HepG2 (cell line): ENCODE measurements at regions not wholly inside any gene's neighbourhood (a gene's known extent, or its start where the extent isn't known, plus 50 kb on each side); places are given as distances from the start of the nearest gene placed in this dataset.
"Not testable (repeated sequence)": the region's sequence is repeated elsewhere in the genome, so short reads cannot be mapped to it uniquely, and the experiment has no call there.

Source experiments
- ATAC-seq: fragments of 200-7000 bp; cut with Tn5 transposase; 3 replicates; pipeline ENCODE4 v1.9.1; 2020; ENCODE audit warnings: mild to moderate bottlenecking, moderate library complexity
- BruUV-seq: library from RNA; stranded (reverse); fragments of 400-500 nt; replicated peaks from 2 replicates; lab custom pipeline; 2021; lab: Mats Ljungman, UMichigan
- CTCF ChIA-PET: fragments of 300-600 bp; formaldehyde crosslinking; extraction: SDS; loops from one replicate; lab custom pipeline; 2021; ENCODE audit warnings: low total read pairs, inconsistent platforms, low intra/inter-chr PET ratio; lab: Yijun Ruan, JAX
- POLR2A ChIA-PET: fragments of 350-600 bp; sonication (Branson Sonifier 250); formaldehyde crosslinking; loops from one replicate; lab custom pipeline; 2020; ENCODE audit warnings: antibody characterized with exemption, inconsistent platforms; lab: Yijun Ruan, JAX
- DNase-seq: peaks from one replicate; pipeline ENCODE4 v3.0.0-alpha.2; 2015; ENCODE audit warnings: low spot score
- FAIRE-seq: peaks from 3 replicates; lab custom pipeline; 2011; peaks lifted over from hg19 to GRCh38; lab: Jason Lieb, UNC
- H2AFZ ChIP-seq: one replicate; pipeline ENCODE4 v1.6.1; 2011; ENCODE audit warnings: low read length, inconsistent platforms
- H3K27ac ChIP-seq: fragments of 300-600 bp; 3 replicates; pipeline ENCODE4 v1.8.0; 2011; ENCODE audit warnings: mixed run types, mild to moderate bottlenecking, mixed read lengths, low read length, inconsistent platforms; ENCODE audit not compliant: insufficient read depth; ENCODE audit errors: extremely low read length
- H3K27me3 ChIP-seq, 2 experiments: fragments of 200-600 bp in 1 of 2; 2 replicates in 1 of 2; 3 replicates in 1 of 2; pipeline versions ENCODE4 v1.6.0 to v1.8.0; 2011; ENCODE audit warnings: low read length in 2 of 2, mild to moderate bottlenecking in 2 of 2, moderate library complexity in 2 of 2, inconsistent platforms in 1 of 2; ENCODE audit not compliant: insufficient read depth in 2 of 2, control insufficient read depth in 1 of 2
- H3K36me3 ChIP-seq, 2 experiments: fragments of 200-600 bp in 1 of 2; replicated peaks in 1 of 2; 2 replicates in 1 of 2; 3 replicates in 1 of 2; pipeline versions ENCODE4 v1.5.1 to v1.8.0; 2011; ENCODE audit warnings: low read length in 2 of 2, inconsistent platforms in 1 of 2; ENCODE audit not compliant: insufficient read depth in 2 of 2, control insufficient read depth in 1 of 2
- H3K4me1 ChIP-seq: 2 replicates; pipeline ENCODE4 v1.5.1; 2012; ENCODE audit warnings: low read length, inconsistent platforms; ENCODE audit not compliant: insufficient read depth
- H3K4me2 ChIP-seq: 2 replicates; pipeline ENCODE4 v1.6.0; 2011; ENCODE audit warnings: low read depth, low read length, inconsistent platforms
- H3K4me3 ChIP-seq, 3 experiments: fragments of 200-600 bp in 1 of 3; sonication (generic), shearing (Covaris generic) in 1 of 3; replicated peaks in 1 of 3; 2 replicates each; pipeline ENCODE4 v1.5.1; 2011 to 2016; ENCODE audit warnings: low read length in 3 of 3, inconsistent platforms in 2 of 3, low read depth in 2 of 3, mild to moderate bottlenecking in 2 of 3, control low read depth in 1 of 3, mixed read lengths in 1 of 3; ENCODE audit not compliant: insufficient read depth in 1 of 3
- H3K79me2 ChIP-seq: one replicate; pipeline ENCODE4 v1.6.1; 2011; ENCODE audit warnings: low read length, inconsistent platforms; ENCODE audit not compliant: insufficient read depth
- H3K9ac ChIP-seq: 2 replicates; pipeline ENCODE4 v1.6.0; 2011; ENCODE audit warnings: mild to moderate bottlenecking, low read depth, low read length, inconsistent platforms; ENCODE audit not compliant: insufficient read depth
- H3K9me3 ChIP-seq: 2 replicates; pipeline ENCODE4 v1.5.1; 2012; ENCODE audit warnings: mild to moderate bottlenecking, low read length
- H4K20me1 ChIP-seq: 2 replicates; pipeline ENCODE4 v1.6.0; 2011; ENCODE audit warnings: inconsistent platforms, mild to moderate bottlenecking, low read length, moderate library complexity; ENCODE audit not compliant: insufficient read depth
- ATM ChIP-seq: fragments of 450-650 bp; IDR thresholded peaks from 2 replicates; pipeline ENCODE4 v1.7.1; 2017; ENCODE audit warnings: mild to moderate bottlenecking, borderline replicate concordance
- MAFF ChIP-seq: IDR thresholded peaks from 2 replicates; pipeline ENCODE4 v1.6.1; 2011; ENCODE audit warnings: low read depth, low read length, improper control_type of control experiment
- POLR2AphosphoS2 ChIP-seq: IDR thresholded peaks from 2 replicates; pipeline ENCODE4 v1.6.1; 2011; ENCODE audit warnings: low read depth, low read length, improper control_type of control experiment
- UBTF ChIP-seq: sonication (generic); formaldehyde crosslinking; IDR thresholded peaks from 2 replicates; pipeline ENCODE4 v1.4.0; 2020; ENCODE audit warnings: mild to moderate bottlenecking, missing genetic modification reagents
- ZNF230 ChIP-seq: sonication (generic); formaldehyde crosslinking; IDR thresholded peaks from 2 replicates; pipeline ENCODE4 v1.4.0; 2020; ENCODE audit warnings: mild to moderate bottlenecking, missing genetic modification reagents
- ZNF235 ChIP-seq: sonication (generic); formaldehyde crosslinking; IDR thresholded peaks from 2 replicates; pipeline ENCODE4 v1.8.1; 2023; ENCODE audit warnings: mild to moderate bottlenecking, missing genetic modification reagents, borderline replicate concordance
- ZNF660 ChIP-seq: sonication (generic); formaldehyde crosslinking; IDR thresholded peaks from 2 replicates; pipeline ENCODE4 v1.5.1; 2020; ENCODE audit warnings: mild to moderate bottlenecking, low read depth, missing genetic modification reagents, borderline replicate concordance
- ZNF713 ChIP-seq: sonication (generic); formaldehyde crosslinking; IDR thresholded peaks from 2 replicates; pipeline ENCODE4 v1.4.0; 2020; ENCODE audit warnings: mild to moderate bottlenecking, missing genetic modification reagents
- ZNF777 ChIP-seq: sonication (generic); formaldehyde crosslinking; IDR thresholded peaks from 2 replicates; pipeline ENCODE4 v1.4.0; 2020; ENCODE audit warnings: missing genetic modification reagents
- WGBS: methylation state at CpG from one replicate; pipeline ENCODE4 v1.1.6; 2017; ENCODE audit warnings: low lambda C conversion rate; 5-methylcytosine and 5-hydroxymethylcytosine counted together
- in situ Hi-C: cut with HindIII; loops from 2 replicates; pipeline ENCODE4 v1.10.0; 2017; ENCODE audit warnings: low pct_unique_long_range_greater_than_20kb; ENCODE audit not compliant: extremely low pct_ligation_motif_present
- intact Hi-C: fragments of 100-400 bp; cut with micrococcal nuclease; formaldehyde crosslinking; loops from one replicate; pipeline ENCODE4 v1.10.0; 2022; ENCODE audit not compliant: unreplicated experiment

DNA sequence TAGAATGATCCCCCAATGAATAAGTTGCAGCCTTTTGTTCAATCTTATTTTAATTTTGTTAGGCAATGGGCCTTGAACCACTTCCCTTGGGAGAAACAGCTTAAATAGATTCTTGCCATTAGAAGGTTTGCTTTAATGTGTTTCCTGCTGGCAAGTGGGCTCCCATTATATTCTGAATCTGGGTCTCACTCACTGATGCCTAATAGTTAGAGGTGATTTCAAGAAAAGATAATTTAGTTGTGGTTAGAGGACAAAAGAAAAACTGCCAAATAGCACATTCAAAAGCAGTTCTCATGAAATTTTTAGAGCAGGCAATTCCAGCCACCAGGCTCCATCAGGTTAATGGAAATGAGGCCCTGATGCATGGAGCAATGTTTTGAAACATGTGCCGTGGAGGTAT is 362.6 kb upstream of the CHORDC1 start:
- intact Hi-C loops (no loop called here), in situ Hi-C loops (no loop called here)
- no TSS peak for BruUV-seq
- Histone ChIP-seq H3K36me3 (no peaks in the 10 kb centered on the region), H3K27me3 (no peaks in the 10 kb centered on the region), H4K20me1 (no peaks in the 10 kb centered on the region), H3K27ac (no peak overlapping the region), H3K4me1 (no peaks in the 10 kb centered on the region), H3K4me3 (no peak overlapping the region), H3K4me2 (no peak overlapping the region), H2AFZ (no peak overlapping the region), H3K9ac (no peak overlapping the region), H3K79me2 (no peaks in the 10 kb centered on the region), H3K9me3 (no peaks in the 10 kb centered on the region)
- DNase-seq (no peak), FAIRE-seq (no peak), ATAC-seq (no peak)
- TF ChIP-seq ZNF230 (CRISPR knock-in tag) (no peak), POLR2AphosphoS2 (no peak), ZNF713 (no peak), ZNF777 (CRISPR knock-in tag) (no peak), ZNF235 (CRISPR knock-in tag) (no peak), MAFF (no peak), UBTF (CRISPR knock-in tag) (no peak), ATM (no peak), ZNF660 (no peak)
- CTCF ChIA-PET = no interaction called here
- 33% methylated on average over 1 of the region's 1 CpG for WGBS
- POLR2A ChIA-PET = no interaction called here

DNA sequence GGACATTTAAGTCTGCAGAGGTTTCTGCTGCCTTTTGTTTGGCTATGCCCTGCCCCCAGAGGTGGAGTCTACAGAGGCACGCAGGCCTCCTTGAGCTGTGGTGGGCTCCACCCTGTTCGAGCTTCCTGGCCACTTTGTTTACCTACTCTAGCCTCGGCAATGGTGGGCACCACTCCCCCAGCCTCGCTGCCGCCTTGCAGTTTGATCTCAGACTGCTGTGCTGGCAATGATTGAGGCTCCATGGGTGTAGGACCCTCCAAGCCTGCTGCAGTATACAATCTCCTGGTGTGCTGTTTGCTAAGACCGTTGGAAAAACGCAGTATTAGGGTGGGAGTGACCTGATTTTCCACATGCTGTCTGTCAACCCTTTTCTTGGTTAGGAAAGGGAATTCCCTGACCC is 360.1 kb upstream of the CHORDC1 start:
- H3K36me3 ChIP-seq, H3K4me2 ChIP-seq, H3K27ac ChIP-seq, in situ Hi-C loops, H4K20me1 ChIP-seq, H3K4me1 ChIP-seq, DNase-seq, H3K4me3 ChIP-seq, intact Hi-C loops, ATAC-seq, BruUV-seq, H2AFZ ChIP-seq, H3K9me3 ChIP-seq, POLR2A ChIA-PET, CTCF ChIA-PET, H3K27me3 ChIP-seq, FAIRE-seq, H3K79me2 ChIP-seq, H3K9ac ChIP-seq: not testable (repeated sequence)
- WGBS = 12% methylated on average over 4 of the region's 7 CpGs
